Gastrocnemius medialis (tissue), 4 donors: ENCODE measurements at regions not wholly inside any gene's neighbourhood (a gene's known extent, or its start where the extent isn't known, plus 50 kb on each side); places are given as distances from the start of the nearest gene placed in this dataset.

Experiments used
- ATAC-seq, 2 donors: fragments of 150-250 bp; one replicate each; pipeline ENCODE4 v1.9.1; 2016
- DNase-seq, 2 donors: peaks; one replicate each; pipeline ENCODE4 v3.0.0-alpha.2; 2019
- H3K27ac ChIP-seq, 4 donors: fragments of 200-600 bp; sonication (generic); 1 replicate in 1 of 4; 2 replicates in 3 of 4; pipeline ENCODE4 v1.5.1; 2016 to 2018; ENCODE audit warnings: mild to moderate bottlenecking in 2 of 4, moderate library complexity in 1 of 4
- H3K27me3 ChIP-seq, 3 donors: fragments of 200-600 bp; sonication (generic) in 2 of 3; 1 replicate in 1 of 3; 2 replicates in 2 of 3; pipeline versions ENCODE4 v1.5.1 to v1.6.0; 2016 to 2019; ENCODE audit warnings: mild to moderate bottlenecking in 1 of 3, moderate library complexity in 1 of 3
- H3K36me3 ChIP-seq, 2 donors: fragments of 200-600 bp; sonication (generic) in 1 of 2; one replicate each; pipeline ENCODE4 v1.5.1; 2017 to 2018
- H3K4me1 ChIP-seq, 2 donors: fragments of 200-600 bp; sonication (generic) in 1 of 2; one replicate each; pipeline ENCODE4 v1.5.1; 2016 to 2017; ENCODE audit warnings: mild to moderate bottlenecking in 2 of 2
- H3K4me3 ChIP-seq, 4 donors: fragments of 200-600 bp; sonication (generic) in 3 of 4; 1 replicate in 1 of 4; 2 replicates in 3 of 4; pipeline ENCODE4 v1.5.1; 2016 to 2019; ENCODE audit warnings: mild to moderate bottlenecking in 2 of 4
- H3K9me3 ChIP-seq, 3 donors: fragments of 200-600 bp; sonication (generic) in 2 of 3; 1 replicate in 1 of 3; 2 replicates in 2 of 3; pipeline ENCODE4 v1.5.1; 2016 to 2019
- POLR2A ChIP-seq, 2 donors: fragments of 450-650 bp; IDR thresholded peaks; one replicate each; pipeline ENCODE4 v1.6.1; 2017; ENCODE audit warnings: antibody characterized with exemption in 2 of 2, mild to moderate bottlenecking in 2 of 2, moderate library complexity in 2 of 2
- in situ Hi-C, 4 donors: fragments of 200-750 bp; cut with MboI; loops; one replicate each; pipeline versions ENCODE4 v1.15.0 to v1.8.0; 2017; ENCODE audit warnings: low sequenced_read_pairs in 4 of 4
- intact Hi-C: fragments of 100-400 bp; cut with DNase I; formaldehyde crosslinking; loops from one replicate; pipeline ENCODE4 v1.15.1; 2023; ENCODE audit warnings: low total_unique reads
- TF ChIP-seq, protein P1 (sequence below), 5 experiments: fragments of 450-650 bp in 3 of 5; fragments of 200-600 bp in 2 of 5; sonication (generic) in 2 of 5; IDR thresholded peaks in 4 of 5; conservative IDR thresholded peaks in 1 of 5; 1 replicate in 4 of 5; 2 replicates in 1 of 5; pipeline ENCODE4 v1.5.1; 2016 to 2019; ENCODE audit warnings: antibody characterized with exemption in 5 of 5, mild to moderate bottlenecking in 3 of 5, moderate library complexity in 3 of 5

DNA sequence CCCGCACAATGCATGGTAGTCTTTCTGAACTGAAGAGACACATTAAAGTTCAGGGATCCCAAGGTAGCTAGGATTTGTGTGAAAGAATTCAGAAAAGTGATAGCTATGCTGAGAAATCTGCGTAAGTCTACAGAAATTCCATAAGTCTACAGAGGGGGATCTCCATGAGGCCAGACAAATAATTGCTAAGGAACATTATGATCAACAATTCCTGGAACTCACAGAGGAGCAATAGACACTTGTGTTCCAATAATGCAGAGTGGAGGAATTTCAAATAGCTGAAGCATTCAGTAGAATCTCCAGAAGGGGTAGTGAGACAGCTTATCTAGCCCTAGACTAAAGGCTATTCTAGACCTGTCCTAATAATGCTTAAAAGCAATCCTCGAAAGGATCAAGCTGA, 315.7 kb upstream of the ECI2 start:
- H3K4me3 ChIP-seq, result no peak overlapping the region
- peaks cover 6 to 7% of the 10 kb centered on the region in 2 donors for H3K4me1 ChIP-seq
- intact Hi-C loops, result loop anchor here (2.0 kb wide), 1 partner anchor 46 kb away; no protein-coding TSS in a partner anchor
- no peak for DNase-seq
- no peaks in the 10 kb centered on the region for H3K36me3 ChIP-seq
- H3K27me3 ChIP-seq, result no peaks in the 10 kb centered on the region
- H3K27ac ChIP-seq, result peak overlapping the region in 1 of 4 donors; percentile 40
- no peaks in the 10 kb centered on the region for H3K9me3 ChIP-seq
- in situ Hi-C loops, result no loop called here
- no peak for ATAC-seq
- TF ChIP-seq, protein P1, sequence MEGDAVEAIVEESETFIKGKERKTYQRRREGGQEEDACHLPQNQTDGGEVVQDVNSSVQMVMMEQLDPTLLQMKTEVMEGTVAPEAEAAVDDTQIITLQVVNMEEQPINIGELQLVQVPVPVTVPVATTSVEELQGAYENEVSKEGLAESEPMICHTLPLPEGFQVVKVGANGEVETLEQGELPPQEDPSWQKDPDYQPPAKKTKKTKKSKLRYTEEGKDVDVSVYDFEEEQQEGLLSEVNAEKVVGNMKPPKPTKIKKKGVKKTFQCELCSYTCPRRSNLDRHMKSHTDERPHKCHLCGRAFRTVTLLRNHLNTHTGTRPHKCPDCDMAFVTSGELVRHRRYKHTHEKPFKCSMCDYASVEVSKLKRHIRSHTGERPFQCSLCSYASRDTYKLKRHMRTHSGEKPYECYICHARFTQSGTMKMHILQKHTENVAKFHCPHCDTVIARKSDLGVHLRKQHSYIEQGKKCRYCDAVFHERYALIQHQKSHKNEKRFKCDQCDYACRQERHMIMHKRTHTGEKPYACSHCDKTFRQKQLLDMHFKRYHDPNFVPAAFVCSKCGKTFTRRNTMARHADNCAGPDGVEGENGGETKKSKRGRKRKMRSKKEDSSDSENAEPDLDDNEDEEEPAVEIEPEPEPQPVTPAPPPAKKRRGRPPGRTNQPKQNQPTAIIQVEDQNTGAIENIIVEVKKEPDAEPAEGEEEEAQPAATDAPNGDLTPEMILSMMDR (IDR thresholded peaks at IDR 0.05 in 4 of 5, conservative IDR thresholded peaks at IDR 0.05 in 1 of 5), result no peak

- no peaks in the 10 kb centered on the region for H3K9me3 ChIP-seq
- ATAC-seq, result peak in 1 of 2 donors; percentile 55
- no peaks in the 10 kb centered on the region for H3K27me3 ChIP-seq
- intact Hi-C loops, result loop anchor here (2.0 kb wide), 1 partner anchor 45 kb away; no protein-coding TSS in a partner anchor
- H3K4me1 ChIP-seq, result peaks cover 6 to 7% of the 10 kb centered on the region in 2 donors
- no peak overlapping the region for H3K4me3 ChIP-seq
- in situ Hi-C loops, result no loop called here
- H3K27ac ChIP-seq, result peak overlapping the region in 1 of 4 donors; percentile 40
- no peaks in the 10 kb centered on the region for H3K36me3 ChIP-seq
- no peak for DNase-seq
- TF ChIP-seq, protein P1 (IDR thresholded peaks at IDR 0.05 in 4 of 5, conservative IDR thresholded peaks at IDR 0.05 in 1 of 5), result no peak
- no peak for TF ChIP-seq POLR2A (IDR thresholded peaks at IDR 0.05)
Measured at GRCh38 chr6:4450237-4450636, 314.9 kb upstream of the ECI2 start.

DNA sequence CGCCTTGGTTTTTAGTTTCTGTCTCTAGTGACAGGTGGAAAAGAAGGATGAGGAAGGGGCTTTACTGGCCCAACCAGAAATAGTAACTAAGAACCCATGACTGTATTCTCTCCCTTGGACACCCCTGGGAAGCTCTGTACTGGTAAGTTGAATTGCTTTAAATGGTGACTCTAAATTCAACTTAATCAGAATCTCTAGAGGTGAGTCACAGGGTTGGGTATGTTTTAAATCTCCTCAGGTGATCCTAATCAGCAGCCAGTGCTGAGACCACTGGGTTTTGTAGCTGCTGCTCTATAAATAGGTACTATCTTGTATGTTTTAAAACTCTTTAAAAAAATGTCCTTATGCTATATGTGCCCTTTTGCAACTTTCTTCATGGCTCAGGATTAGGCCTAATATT, 314.0 kb upstream of the ECI2 start:
- H3K27me3 ChIP-seq, result no peaks in the 10 kb centered on the region
- in situ Hi-C loops, result no loop called here
- H3K4me1 ChIP-seq, result peaks cover 6 to 7% of the 10 kb centered on the region in 2 donors
- no peaks in the 10 kb centered on the region for H3K9me3 ChIP-seq
- no peak overlapping the region for H3K4me3 ChIP-seq
- ATAC-seq, result no peak
- DNase-seq, result no peak
- no peaks in the 10 kb centered on the region for H3K36me3 ChIP-seq
- intact Hi-C loops, result no loop called here
- no peak overlapping the region for H3K27ac ChIP-seq
- no peak for TF ChIP-seq POLR2A (IDR thresholded peaks at IDR 0.05)
- TF ChIP-seq, protein P1 (IDR thresholded peaks at IDR 0.05 in 4 of 5, conservative IDR thresholded peaks at IDR 0.05 in 1 of 5), result no peak

GRCh38 chr6:4448841-4449240, 313.5 kb upstream of the ECI2 start:
- H3K36me3 ChIP-seq, result no peaks in the 10 kb centered on the region
- H3K27me3 ChIP-seq, result no peaks in the 10 kb centered on the region
- DNase-seq, result no peak
- H3K9me3 ChIP-seq, result no peaks in the 10 kb centered on the region
- no peak overlapping the region for H3K27ac ChIP-seq
- H3K4me3 ChIP-seq, result no peak overlapping the region
- intact Hi-C loops (no loop called here), in situ Hi-C loops (no loop called here)
- no peak for TF ChIP-seq POLR2A (IDR thresholded peaks at IDR 0.05)
- TF ChIP-seq, protein P1 (IDR thresholded peaks at IDR 0.05 in 4 of 5, conservative IDR thresholded peaks at IDR 0.05 in 1 of 5), result no peak
- ATAC-seq, result no peak
- H3K4me1 ChIP-seq, result peaks cover 6 to 7% of the 10 kb centered on the region in 2 donors
